Transverse colon (tissue), 4 donors: ENCODE measurements at regions not wholly inside any gene's neighbourhood (a gene's known extent, or its start where the extent isn't known, plus 50 kb on each side); places are given as distances from the start of the nearest gene placed in this dataset.

Experiments used
- DNase-seq: peaks from one replicate; pipeline ENCODE4 v3.0.0-alpha.2; 2019
- H3K27ac ChIP-seq, 4 donors: fragments of 200-600 bp; sonication (generic); 2 replicates each; pipeline ENCODE4 v1.5.1; 2016 to 2018; ENCODE audit warnings: inconsistent platforms in 4 of 4
- H3K27me3 ChIP-seq: fragments of 200-600 bp; sonication (generic); 2 replicates; pipeline ENCODE4 v1.5.1; 2017; ENCODE audit warnings: inconsistent platforms
- H3K36me3 ChIP-seq, 4 donors: fragments of 200-600 bp; sonication (generic); 2 replicates each; pipeline ENCODE4 v1.5.1; 2017 to 2019; ENCODE audit warnings: inconsistent platforms in 4 of 4
- H3K4me1 ChIP-seq, 4 donors: fragments of 200-600 bp; sonication (generic); 2 replicates each; pipeline ENCODE4 v1.5.1; 2017 to 2020; ENCODE audit warnings: inconsistent platforms in 4 of 4
- H3K4me3 ChIP-seq, 4 donors: fragments of 200-600 bp; sonication (generic); 1 replicate in 1 of 4; 2 replicates in 3 of 4; pipeline versions ENCODE4 v1.5.1 to v1.6.1; 2017 to 2019; ENCODE audit warnings: inconsistent platforms in 4 of 4
- H3K9me3 ChIP-seq, 2 donors: fragments of 200-600 bp; sonication (generic); 2 replicates each; pipeline ENCODE4 v1.5.1; 2017 to 2019; ENCODE audit warnings: inconsistent platforms in 2 of 2
- CTCF ChIP-seq, 5 experiments: fragments of 200-600 bp in 3 of 5; fragments of 450-650 bp in 2 of 5; sonication (generic) in 3 of 5; IDR thresholded peaks; 1 replicate in 2 of 5; 2 replicates in 3 of 5; pipeline ENCODE4 v1.5.1; 2016 to 2017; ENCODE audit warnings: antibody characterized with exemption in 5 of 5, inconsistent platforms in 3 of 5, mild to moderate bottlenecking in 2 of 5, moderate library complexity in 1 of 5
- EP300 ChIP-seq: sonication (generic); formaldehyde crosslinking; IDR thresholded peaks from one replicate; pipeline ENCODE4 v1.6.1; 2017; ENCODE audit warnings: antibody characterized with exemption, low read depth
- POLR2A ChIP-seq: fragments of 450-650 bp; IDR thresholded peaks from one replicate; pipeline ENCODE4 v1.6.1; 2016; ENCODE audit warnings: antibody characterized with exemption, mild to moderate bottlenecking, moderate library complexity
- POLR2AphosphoS5 ChIP-seq, 3 donors: sonication (generic); formaldehyde crosslinking; IDR thresholded peaks; one replicate each; pipeline ENCODE4 v1.6.1; 2016; ENCODE audit warnings: antibody characterized with exemption in 3 of 3
- WGBS, 2 donors: methylation state at CpG; one replicate each; pipeline ENCODE4 v1.1.5; 2018; ENCODE audit warnings: low coverage in 1 of 2; 5-methylcytosine and 5-hydroxymethylcytosine counted together
- in situ Hi-C, 4 donors: fragments of 200-750 bp; cut with MboI; loops; one replicate each; pipeline versions ENCODE4 v1.15.0 to v1.15.1; 2017; ENCODE audit warnings: low sequenced_read_pairs in 3 of 4, low pct_ligation_motif_present in 1 of 4, low pct_unique_long_range_greater_than_20kb in 1 of 4
- intact Hi-C: fragments of 100-400 bp; cut with DNase I; formaldehyde crosslinking; loops from one replicate; pipeline ENCODE4 v1.15.1; 2023; ENCODE audit warnings: low total_unique reads

GRCh38 chr2:238995634-238996033, 147.7 kb downstream of the TWIST2 start:
- no peak for TF ChIP-seq POLR2A
- 88 to 100% methylated on average over 1 of the region's 1 CpG for WGBS, 2 donors
- Histone ChIP-seq H3K4me1 (no peaks in the 10 kb centered on the region), H3K27me3 (no peaks in the 10 kb centered on the region), H3K36me3 (no peaks in the 10 kb centered on the region), H3K27ac (no peak overlapping the region), H3K9me3 (peaks cover 0 to 3% of the 10 kb centered on the region in 2 donors), H3K4me3 (no peak overlapping the region)
- intact Hi-C loops, result no loop called here
- DNase-seq, result no peak
- in situ Hi-C loops, result no loop called here

- WGBS, 2 donors, result 80% methylated on average over 15 of the region's 21 CpGs; no CpG with 5 or more reads in 1 of the 2 donors
- in situ Hi-C loops, result no loop called here
These were observed 148.6 kb downstream of the TWIST2 start for GRCh38 chr2:238996331-238997136.

GRCh38 chr2:238997137-238997390, 149.2 kb downstream of the TWIST2 start:
- no peak for DNase-seq
- Histone ChIP-seq H3K9me3 (peaks cover 0 to 3% of the 10 kb centered on the region in 2 donors), H3K27me3 (no peaks in the 10 kb centered on the region), H3K27ac (no peak overlapping the region), H3K36me3 (no peaks in the 10 kb centered on the region), H3K4me1 (no peaks in the 10 kb centered on the region), H3K4me3 (no peak overlapping the region)
- no peak for TF ChIP-seq POLR2A
- no peak for TF ChIP-seq EP300
- TF ChIP-seq POLR2AphosphoS5 (IDR thresholded peaks at IDR 0.05), result no peak
- no peak for TF ChIP-seq CTCF (IDR thresholded peaks at IDR 0.05)
- 85 to 93% methylated on average over 4 to 10 of the region's 10 CpGs for WGBS, 2 donors
- intact Hi-C loops (no loop called here), in situ Hi-C loops (no loop called here)

More at GRCh38 chr2:238996331-238997136, 148.6 kb downstream of the TWIST2 start:
- H3K9me3 ChIP-seq, result peaks cover 0 to 3% of the 10 kb centered on the region in 2 donors
- H3K36me3 ChIP-seq, result no peaks in the 10 kb centered on the region
- TF ChIP-seq CTCF (IDR thresholded peaks at IDR 0.05), result no peak
- TF ChIP-seq POLR2A, result no peak
- no peak for TF ChIP-seq POLR2AphosphoS5 (IDR thresholded peaks at IDR 0.05)
- TF ChIP-seq EP300, result no peak
- H3K27me3 ChIP-seq, result no peaks in the 10 kb centered on the region
- DNase-seq, result no peak
- no peaks in the 10 kb centered on the region for H3K4me1 ChIP-seq
- H3K4me3 ChIP-seq, result no peak overlapping the region
- intact Hi-C loops, result no loop called here
- H3K27ac ChIP-seq, result no peak overlapping the region

GRCh38 chr2:238997684-238998083, 149.8 kb downstream of the TWIST2 start:
- WGBS, 2 donors, result 67 to 100% methylated on average over 1 to 10 of the region's 10 CpGs
- TF ChIP-seq EP300, result no peak
- no peak for TF ChIP-seq POLR2A
- TF ChIP-seq CTCF (IDR thresholded peaks at IDR 0.05), result no peak
- TF ChIP-seq POLR2AphosphoS5 (IDR thresholded peaks at IDR 0.05), result no peak
- intact Hi-C loops (no loop called here), in situ Hi-C loops (no loop called here)
- no peaks in the 10 kb centered on the region for H3K36me3 ChIP-seq
- H3K9me3 ChIP-seq, result peaks cover 0 to 3% of the 10 kb centered on the region in 2 donors
- no peaks in the 10 kb centered on the region for H3K27me3 ChIP-seq
- H3K27ac ChIP-seq, result no peak overlapping the region
- no peak overlapping the region for H3K4me3 ChIP-seq
- no peaks in the 10 kb centered on the region for H3K4me1 ChIP-seq
- DNase-seq, result no peak
